Panc1 (cell line): ENCODE measurements at regions not wholly inside any gene's neighbourhood (a gene's known extent, or its start where the extent isn't known, plus 50 kb on each side); places are given as distances from the start of the nearest gene placed in this dataset.

Source experiments
- ATAC-seq: fragments of 200-7000 bp; cut with Tn5 transposase; 2 replicates; pipeline ENCODE4 v1.9.1; 2020; ENCODE audit warnings: mild to moderate bottlenecking, moderate library complexity
- BruUV-seq: library from RNA; stranded (reverse); fragments of 400-500 nt; replicated peaks from 2 replicates; lab custom pipeline; 2021; lab: Mats Ljungman, UMichigan
- CTCF ChIA-PET: fragments of 300-600 bp; sonication (Branson Sonifier 250); formaldehyde crosslinking; loops from one replicate; lab custom pipeline; 2022; ENCODE audit warnings: antibody characterized with exemption; lab: Charles Lee
- POLR2A ChIA-PET: fragments of 300-600 bp; sonication (Branson Sonifier 250); formaldehyde crosslinking; loops from one replicate; lab custom pipeline; 2022; ENCODE audit warnings: antibody characterized with exemption; lab: Charles Lee
- DNase-seq: peaks from one replicate; pipeline ENCODE4 v3.0.0-alpha.2; 2010; ENCODE audit warnings: low read depth, low spot score
- H3K27ac ChIP-seq: 2 replicates; pipeline ENCODE4 v1.5.1; 2011; ENCODE audit warnings: mild to moderate bottlenecking, low read length, inconsistent platforms
- H3K27me3 ChIP-seq: fragments of 200-500 bp; sonication (Bioruptor generic); 2 replicates; pipeline ENCODE4 v1.6.0; 2014; ENCODE audit warnings: low read length, inconsistent platforms; ENCODE audit not compliant: control insufficient read depth, insufficient read depth
- H3K36me3 ChIP-seq: fragments of 200-500 bp; sonication (Bioruptor generic); 2 replicates; pipeline ENCODE4 v1.5.1; 2014; ENCODE audit warnings: inconsistent platforms, mild to moderate bottlenecking, low read length, moderate library complexity; ENCODE audit not compliant: control insufficient read depth, insufficient read depth
- H3K4me1 ChIP-seq: 2 replicates; pipeline ENCODE4 v1.5.1; 2011; ENCODE audit warnings: inconsistent platforms, mild to moderate bottlenecking, low read length, moderate library complexity; ENCODE audit not compliant: control insufficient read depth, insufficient read depth
- H3K4me3 ChIP-seq, 2 experiments: 2 replicates each; pipeline ENCODE4 v1.5.1; 2011 to 2012; ENCODE audit warnings: low read depth in 2 of 2, low read length in 2 of 2, mild to moderate bottlenecking in 2 of 2, inconsistent platforms in 1 of 2, moderate library complexity in 1 of 2
- H3K9me3 ChIP-seq: fragments of 200-500 bp; sonication (Bioruptor generic); 2 replicates; pipeline ENCODE4 v1.5.1; 2014; ENCODE audit warnings: low read depth, mild to moderate bottlenecking, inconsistent platforms, low read length, moderate library complexity; ENCODE audit not compliant: control insufficient read depth, insufficient read depth
- CTCF ChIP-seq: fragments of 450-650 bp; IDR thresholded peaks from 2 replicates; pipeline ENCODE4 v1.5.1; 2017; ENCODE audit warnings: mild to moderate bottlenecking
- POLR2AphosphoS5 ChIP-seq: IDR thresholded peaks from 2 replicates; pipeline ENCODE4 v1.6.1; 2012; ENCODE audit warnings: mild to moderate bottlenecking, low read depth, low read length, moderate library complexity
- REST ChIP-seq, 2 experiments: IDR thresholded peaks; 2 replicates each; pipeline ENCODE4 v1.6.1; 2011 to 2012; ENCODE audit warnings: low read depth in 2 of 2, control low read depth in 1 of 2, low read length in 1 of 2, mild to moderate bottlenecking in 1 of 2, moderate library complexity in 1 of 2; ENCODE audit not compliant: insufficient read depth in 1 of 2
- SIN3A ChIP-seq: IDR thresholded peaks from 2 replicates; pipeline ENCODE4 v1.6.1; 2012; ENCODE audit warnings: low read depth, mild to moderate bottlenecking, low read length, moderate library complexity, borderline replicate concordance; ENCODE audit not compliant: insufficient read depth
- TCF7L2 ChIP-seq: IDR thresholded peaks from 2 replicates; pipeline ENCODE4 v1.6.1; 2011; ENCODE audit warnings: mild to moderate bottlenecking, low read depth, low read length, inconsistent platforms
- in situ Hi-C: cut with HindIII; loops from 2 replicates; pipeline ENCODE4 v1.10.0; 2016; ENCODE audit warnings: low sequenced_read_pairs, low pct_unique_long_range_greater_than_20kb
- intact Hi-C: fragments of 100-400 bp; cut with micrococcal nuclease; formaldehyde crosslinking; loops from one replicate; pipeline ENCODE4 v1.10.0; 2022; ENCODE audit not compliant: unreplicated experiment

- Histone ChIP-seq H3K36me3 (no peaks in the 10 kb centered on the region), H3K9me3 (no peaks in the 10 kb centered on the region), H3K4me1 (no peaks in the 10 kb centered on the region), H3K27me3 (peaks cover 5% of the 10 kb centered on the region; the same call in 1 of the 2 replicates), H3K27ac (no peak overlapping the region), H3K4me3 (no peak overlapping the region)
- TF ChIP-seq POLR2AphosphoS5 (no peak), CTCF (no peak), REST (IDR thresholded peaks at IDR 0.05; ENCODE audit: insufficient read depth in 1 of 2, low read depth in 2 of 2, low read length in 1 of 2) (no peak), SIN3A (no peak), TCF7L2 (no peak)
- ATAC-seq (no peak), DNase-seq (no peak)
- in situ Hi-C loops = no loop called here
- POLR2A ChIA-PET = no interaction called here
- CTCF ChIA-PET = no interaction called here
- BruUV-seq = no TSS peak
- intact Hi-C loops = no loop called here
Measured at GRCh38 chr5:10913181-10913810, 152.3 kb upstream of the DAP start.

- no peak for DNase-seq
- H3K36me3 ChIP-seq = no peaks in the 10 kb centered on the region
- no TSS peak for BruUV-seq
- TF ChIP-seq TCF7L2 (no peak), SIN3A (no peak), POLR2AphosphoS5 (no peak), CTCF (no peak), REST (IDR thresholded peaks at IDR 0.05; ENCODE audit: insufficient read depth in 1 of 2, low read depth in 2 of 2, low read length in 1 of 2) (no peak)
- in situ Hi-C loops = no loop called here
- H3K4me1 ChIP-seq = no peaks in the 10 kb centered on the region
- ATAC-seq = no peak
- ChIA-PET POLR2A (no interaction called here), CTCF (no interaction called here)
- no peaks in the 10 kb centered on the region for H3K9me3 ChIP-seq
- H3K27me3 ChIP-seq = peaks cover 5% of the 10 kb centered on the region; the same call in 1 of the 2 replicates
- no peak overlapping the region for H3K27ac ChIP-seq
- intact Hi-C loops = no loop called here
- no peak overlapping the region for H3K4me3 ChIP-seq
Measured at GRCh38 chr5:10912435-10912834, 151.4 kb upstream of the DAP start.
